Kidney epithelial cell (primary cell): ENCODE measurements at regions not wholly inside any gene's neighbourhood (a gene's known extent, or its start where the extent isn't known, plus 50 kb on each side); places are given as distances from the start of the nearest gene placed in this dataset.

Experiments used
- DNase-seq: peaks from one replicate; pipeline ENCODE4 v3.0.0-alpha.2; 2010; ENCODE audit warnings: low read depth
- H3K27me3 ChIP-seq: 2 replicates; pipeline ENCODE4 v1.6.0; 2011; ENCODE audit warnings: low read length; ENCODE audit not compliant: control insufficient read depth, insufficient read depth
- H3K36me3 ChIP-seq: 2 replicates; pipeline ENCODE4 v1.5.1; 2011; ENCODE audit warnings: low read length; ENCODE audit not compliant: control insufficient read depth, insufficient read depth
- H3K4me3 ChIP-seq: 2 replicates; pipeline ENCODE4 v1.5.1; 2011; ENCODE audit warnings: low read depth, mild to moderate bottlenecking, control low read depth, low read length
- CTCF ChIP-seq: IDR thresholded peaks from 2 replicates; pipeline ENCODE4 v1.5.1; 2011; ENCODE audit warnings: mild to moderate bottlenecking, moderate library complexity, low read length, control low read depth, inconsistent platforms; ENCODE audit not compliant: insufficient read depth, poor library complexity, severe bottlenecking

- no peak for TF ChIP-seq CTCF
- H3K36me3 ChIP-seq: no peaks in the 10 kb centered on the region
- no peak for DNase-seq
- H3K4me3 ChIP-seq: no peak overlapping the region
- no peaks in the 10 kb centered on the region for H3K27me3 ChIP-seq
Measured at GRCh38 chr16:9447195-9447551, 355.7 kb downstream of the HAPSTR1 start.

- TF ChIP-seq CTCF: no peak
- H3K4me3 ChIP-seq: no peak overlapping the region
- no peaks in the 10 kb centered on the region for H3K27me3 ChIP-seq
- no peaks in the 10 kb centered on the region for H3K36me3 ChIP-seq
- DNase-seq: no peak
Measured at GRCh38 chr16:9447699-9448098, 356.3 kb downstream of the HAPSTR1 start.

- no peak for DNase-seq
- Histone ChIP-seq H3K27me3 (no peaks in the 10 kb centered on the region), H3K36me3 (no peaks in the 10 kb centered on the region), H3K4me3 (no peak overlapping the region)
- no peak for TF ChIP-seq CTCF
Measured at GRCh38 chr16:9449597-9449996, 358.2 kb downstream of the HAPSTR1 start.

GRCh38 chr16:9457215-9457614 is 365.8 kb downstream of the HAPSTR1 start:
- Histone ChIP-seq H3K36me3 (no peaks in the 10 kb centered on the region), H3K4me3 (no peak overlapping the region), H3K27me3 (no peaks in the 10 kb centered on the region)
- no peak for DNase-seq
- TF ChIP-seq CTCF: no peak

- TF ChIP-seq CTCF: no peak
- no peaks in the 10 kb centered on the region for H3K27me3 ChIP-seq
- no peaks in the 10 kb centered on the region for H3K36me3 ChIP-seq
- H3K4me3 ChIP-seq: no peak overlapping the region
- DNase-seq: no peak
Measured at GRCh38 chr16:9458816-9459215, 367.4 kb downstream of the HAPSTR1 start.

GRCh38 chr16:9462984-9463383 is 371.5 kb downstream of the HAPSTR1 start:
- DNase-seq: no peak
- Histone ChIP-seq H3K27me3 (no peaks in the 10 kb centered on the region), H3K36me3 (no peaks in the 10 kb centered on the region), H3K4me3 (no peak overlapping the region)
- TF ChIP-seq CTCF: no peak
